Coronary artery (tissue), 2 donors: ENCODE measurements at regions not wholly inside any gene's neighbourhood (a gene's known extent, or its start where the extent isn't known, plus 50 kb on each side); places are given as distances from the start of the nearest gene placed in this dataset.
"Not testable (repeated sequence)": the region's sequence is repeated elsewhere in the genome, so short reads cannot be mapped to it uniquely, and the experiment has no call there.

Experiments
- DNase-seq: peaks from one replicate; pipeline ENCODE4 v3.0.0-alpha.2; 2017; ENCODE audit warnings: low spot score
- H3K27ac ChIP-seq, 2 donors: fragments of 200-600 bp; sonication (generic); one replicate each; pipeline ENCODE4 v1.5.1; 2016 to 2019
- H3K4me3 ChIP-seq: fragments of 200-600 bp; sonication (generic); 2 replicates; pipeline ENCODE4 v1.5.1; 2016; ENCODE audit warnings: mild to moderate bottlenecking, moderate library complexity
- CTCF ChIP-seq: fragments of 200-600 bp; sonication (generic); IDR thresholded peaks from one replicate; pipeline ENCODE4 v1.5.1; 2019; ENCODE audit warnings: antibody characterized with exemption

- Histone ChIP-seq H3K27ac (no peak overlapping the region), H3K4me3 (no peak overlapping the region)
- DNase-seq: no peak
- no peak for TF ChIP-seq CTCF
Measured at GRCh38 chr17:13106171-13106570, 88.3 kb upstream of the ELAC2 start.

DNA sequence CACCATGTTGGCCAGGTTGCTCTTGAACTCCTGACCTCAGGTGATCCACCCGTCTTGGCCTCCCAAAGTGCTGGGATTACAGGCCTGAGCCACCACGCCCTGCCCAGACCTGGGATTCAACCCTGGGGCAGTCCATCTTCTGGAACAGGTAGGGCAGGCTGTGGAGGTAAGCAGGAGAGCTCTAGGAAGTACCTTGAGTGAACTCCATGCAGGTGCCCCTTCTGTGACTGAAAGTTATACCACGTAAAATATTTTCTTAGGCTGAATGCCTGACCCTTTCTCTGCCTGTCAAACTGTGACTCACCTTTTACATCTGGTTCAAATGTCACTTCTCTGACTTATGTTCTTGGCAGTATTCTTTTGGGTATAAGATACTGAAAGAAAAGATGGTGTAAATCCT is 86.7 kb upstream of the ELAC2 start:
- DNase-seq: no peak
- Histone ChIP-seq H3K27ac (no peak overlapping the region), H3K4me3 (no peak overlapping the region)
- TF ChIP-seq CTCF: no peak

GRCh38 chr17:13102477-13102876 is 84.7 kb upstream of the ELAC2 start:
- TF ChIP-seq CTCF: no peak
- DNase-seq: no peak
- Histone ChIP-seq H3K27ac (no peak overlapping the region), H3K4me3 (no peak overlapping the region)

GRCh38 chr17:13099926-13100325 is 82.1 kb upstream of the ELAC2 start:
- DNase-seq: no peak
- no peak overlapping the region for H3K4me3 ChIP-seq
- no peak overlapping the region for H3K27ac ChIP-seq
- no peak for TF ChIP-seq CTCF

DNA sequence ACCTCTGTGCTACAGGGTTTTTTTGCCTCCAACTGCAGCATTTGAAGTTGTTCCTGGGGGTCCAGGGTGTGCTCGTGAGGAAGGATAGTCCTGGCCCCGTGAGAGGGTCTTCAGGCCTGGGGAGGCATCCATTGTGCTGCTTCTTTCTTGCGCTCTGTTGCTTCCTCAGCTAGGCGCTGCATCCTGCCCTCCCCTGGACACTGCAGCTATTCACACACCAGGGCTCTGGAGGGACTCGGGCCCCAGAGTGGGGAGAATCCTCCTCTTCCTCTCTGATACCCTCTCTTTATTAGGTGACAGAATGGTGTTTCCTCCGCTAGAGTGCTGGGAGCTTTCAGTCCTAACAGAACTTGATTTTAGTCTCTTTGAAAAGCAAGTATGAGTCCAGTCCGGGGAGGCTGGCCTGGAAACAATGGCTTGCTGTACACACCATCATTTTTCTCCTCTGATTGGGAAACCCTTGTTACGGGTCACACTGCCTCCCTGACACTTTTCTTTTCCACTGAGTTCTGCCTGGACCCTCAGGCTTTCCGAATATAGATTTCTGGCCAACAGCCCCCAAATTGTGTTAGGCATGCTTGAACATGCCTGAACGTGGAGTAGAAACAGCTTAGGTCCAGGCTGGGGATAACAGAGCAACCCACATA is 81.4 kb upstream of the ELAC2 start:
- no peak for DNase-seq
- no peak for TF ChIP-seq CTCF
- H3K27ac ChIP-seq: no peak overlapping the region
- H3K4me3 ChIP-seq: no peak overlapping the region

DNA sequence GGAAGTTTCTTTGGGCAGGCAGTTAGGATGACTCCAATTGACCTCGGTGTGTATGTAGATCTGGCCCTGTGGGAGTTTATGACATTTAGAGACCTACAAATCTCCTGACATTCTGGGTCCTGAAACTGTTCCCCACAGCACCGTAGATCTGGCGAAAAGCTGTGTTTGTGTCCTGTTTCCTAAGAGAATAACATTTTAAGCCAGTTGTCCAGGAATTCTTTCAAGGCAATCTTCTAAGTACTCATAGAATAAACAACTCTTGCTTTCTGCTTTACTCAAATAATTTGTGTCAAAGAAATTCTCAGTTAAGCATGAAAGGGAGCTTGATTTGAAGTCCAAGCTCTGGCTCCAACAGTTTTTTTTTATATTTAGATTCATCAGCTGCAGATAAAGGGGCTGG is 78.5 kb upstream of the ELAC2 start:
- TF ChIP-seq CTCF: no peak
- Histone ChIP-seq H3K27ac (no peak overlapping the region), H3K4me3 (no peak overlapping the region)
- no peak for DNase-seq

GRCh38 chr17:13092010-13092409 is 74.2 kb upstream of the ELAC2 start:
- not testable (repeated sequence) for DNase-seq, H3K27ac ChIP-seq

DNA sequence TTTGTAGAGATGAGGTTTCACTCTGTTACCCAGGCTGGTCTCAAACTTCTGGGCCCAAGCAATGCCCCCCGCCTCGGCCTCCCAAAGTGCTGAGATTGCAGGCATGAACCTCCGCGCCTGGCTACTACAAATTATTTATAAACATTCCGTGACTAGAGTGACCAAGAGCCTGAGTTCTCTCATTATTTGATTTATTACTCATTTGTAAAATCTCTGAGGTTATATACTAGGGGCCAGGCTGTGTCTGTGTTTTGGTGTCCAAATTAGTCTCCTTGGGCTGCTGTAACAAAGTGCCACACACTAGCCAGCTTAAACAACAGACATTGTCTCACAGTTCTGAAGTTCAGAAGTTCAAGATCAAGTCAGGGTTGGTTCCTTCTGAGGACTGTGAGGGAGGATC is 70.8 kb upstream of the ELAC2 start:
- DNase-seq: no peak
- no peak for TF ChIP-seq CTCF
- no peak overlapping the region for H3K27ac ChIP-seq
- no peak overlapping the region for H3K4me3 ChIP-seq

More at GRCh38 chr17:13092010-13092409, 74.2 kb upstream of the ELAC2 start:
- not testable (repeated sequence) for H3K4me3 ChIP-seq
